ENCODE measurements at regions not wholly inside any gene's neighbourhood (a gene's known extent, or its start where the extent isn't known, plus 50 kb on each side); places are given as distances from the start of the nearest gene placed in this dataset.

GRCh38 chr21:23307065-23307464 lies 2300.2 kb downstream of the MRPL39 start:
- TF ChIP-seq CTCF (IDR thresholded peaks at IDR 0.05) (no peak), EP300 (IDR thresholded peaks at IDR 0.05) (no peak), POLR2AphosphoS5 (IDR thresholded peaks at IDR 0.05) (no peak), POLR2A (IDR thresholded peaks at IDR 0.05) (no peak)
